Left ventricle myocardium inferior (tissue), 1 donor: ENCODE measurements at regions not wholly inside any gene's neighbourhood (a gene's known extent, or its start where the extent isn't known, plus 50 kb on each side); places are given as distances from the start of the nearest gene placed in this dataset.

Experiments used
- DNase-seq: peaks from one replicate; pipeline ENCODE4 v3.0.0-alpha.2; 2020
- H3K27ac ChIP-seq: fragments of 200-600 bp; replicated peaks from 2 replicates; pipeline ENCODE4 v1.8.0; 2021
- H3K27me3 ChIP-seq: fragments of 200-600 bp; 2 replicates; pipeline ENCODE4 v1.8.0; 2021; ENCODE audit warnings: low read depth
- H3K36me3 ChIP-seq: fragments of 200-600 bp; 2 replicates; pipeline ENCODE4 v1.8.0; 2021
- H3K4me1 ChIP-seq: fragments of 200-600 bp; 2 replicates; pipeline ENCODE4 v1.8.0; 2021
- H3K4me3 ChIP-seq: fragments of 200-600 bp; 2 replicates; pipeline ENCODE4 v1.8.0; 2021; ENCODE audit warnings: mild to moderate bottlenecking, moderate library complexity
- H3K9me3 ChIP-seq: fragments of 200-600 bp; replicated peaks from 2 replicates; pipeline ENCODE4 v1.8.0; 2021
- CTCF ChIP-seq: fragments of 200-600 bp; IDR thresholded peaks from 2 replicates; pipeline ENCODE4 v1.8.0; 2021; ENCODE audit warnings: antibody characterized with exemption, mild to moderate bottlenecking, borderline replicate concordance
- intact Hi-C: fragments of 100-400 bp; cut with micrococcal nuclease; formaldehyde crosslinking; loops from one replicate; pipeline ENCODE4 v1.11.0; 2022
- donor health status: DM: no; HTN: yes; CAD: no; lungs with severe emphysema.

DNA sequence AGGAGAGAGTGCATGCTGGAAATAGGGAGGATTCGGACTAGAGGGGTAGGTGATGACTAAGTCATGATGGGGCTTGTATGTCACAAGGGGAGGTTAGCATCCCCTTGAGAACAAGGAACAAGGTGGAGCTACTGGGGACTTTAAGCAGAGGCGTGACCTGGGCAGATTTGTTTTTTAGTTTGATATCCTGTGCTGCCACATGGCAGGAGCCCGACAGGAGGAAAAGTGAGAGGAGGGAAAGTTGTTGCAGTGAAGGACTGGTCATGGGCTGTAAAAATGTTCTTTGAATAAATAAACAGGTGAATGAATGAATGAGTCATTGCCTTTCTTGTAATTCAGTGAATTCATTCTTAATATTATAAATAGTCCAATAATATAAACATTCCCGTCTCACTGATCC lies 365.1 kb upstream of the CDH5 start:
- Histone ChIP-seq H3K9me3 (no peaks in the 10 kb centered on the region), H3K4me1 (peaks cover 3% of the 10 kb centered on the region), H3K4me3 (no peak overlapping the region), H3K27ac (no peak overlapping the region), H3K27me3 (peaks cover 15% of the 10 kb centered on the region), H3K36me3 (no peaks in the 10 kb centered on the region)
- DNase-seq = no peak
- intact Hi-C loops = no loop called here
- TF ChIP-seq CTCF = no peak

DNA sequence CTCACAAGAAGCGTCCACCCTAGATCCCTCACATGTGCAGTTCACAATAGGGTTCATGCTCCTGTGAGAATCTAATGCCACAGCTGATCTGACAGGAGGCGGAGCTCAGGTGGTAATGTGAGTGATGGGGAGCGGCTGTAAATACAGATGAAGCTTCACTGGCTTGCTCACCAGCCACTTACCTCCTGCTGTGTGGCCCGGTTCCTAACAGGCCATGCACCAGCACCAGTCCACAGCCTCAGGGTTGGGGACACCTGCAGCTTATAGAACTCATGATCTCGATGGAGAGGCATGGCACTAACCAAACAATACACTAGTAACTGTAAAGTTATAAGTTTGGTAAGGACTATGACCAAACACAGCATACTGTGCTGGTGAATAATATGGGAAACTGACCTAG lies 368.0 kb upstream of the CDH5 start:
- DNase-seq = no peak
- Histone ChIP-seq H3K36me3 (no peaks in the 10 kb centered on the region), H3K27ac (no peak overlapping the region), H3K27me3 (peaks cover 22% of the 10 kb centered on the region), H3K4me3 (no peak overlapping the region), H3K4me1 (no peaks in the 10 kb centered on the region), H3K9me3 (no peaks in the 10 kb centered on the region)
- no peak for TF ChIP-seq CTCF
- intact Hi-C loops = no loop called here

- no peaks in the 10 kb centered on the region for H3K4me1 ChIP-seq
- no peak overlapping the region for H3K4me3 ChIP-seq
- no peaks in the 10 kb centered on the region for H3K36me3 ChIP-seq
- H3K27ac ChIP-seq = no peak overlapping the region
- peaks cover 25% of the 10 kb centered on the region for H3K27me3 ChIP-seq
- DNase-seq = no peak
- intact Hi-C loops = no loop called here
- TF ChIP-seq CTCF = no peak
- H3K9me3 ChIP-seq = no peaks in the 10 kb centered on the region
These were observed 372.2 kb upstream of the CDH5 start for GRCh38 chr16:65994291-65994690.

DNA sequence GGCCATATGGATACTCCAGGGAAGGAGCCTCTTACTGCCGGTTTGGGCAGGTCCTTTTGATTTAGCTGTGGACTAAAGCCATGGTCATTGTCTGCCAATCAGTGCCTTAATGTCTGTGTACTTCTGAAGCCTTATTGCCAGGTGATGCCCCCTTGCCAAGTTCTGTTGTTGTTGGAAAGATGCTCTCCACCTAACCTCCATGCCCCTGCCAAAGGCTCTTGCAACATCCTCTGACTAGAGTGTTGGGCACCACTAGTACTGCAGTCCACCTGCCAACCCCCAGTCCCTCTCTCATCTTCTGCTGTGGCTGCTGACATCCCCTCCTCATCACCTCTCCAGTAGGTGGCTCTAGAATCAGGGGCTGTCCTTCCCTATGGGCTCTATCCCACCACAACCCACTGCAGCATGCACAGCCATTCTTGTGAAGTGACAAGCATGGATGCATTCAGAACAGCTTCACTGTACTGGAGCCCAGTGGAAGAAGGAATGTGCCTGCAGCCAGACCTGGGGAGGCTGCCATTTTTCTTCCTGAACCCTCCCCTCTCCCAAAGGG lies 375.3 kb upstream of the CDH5 start:
- H3K27ac ChIP-seq = no peak overlapping the region
- no peak for TF ChIP-seq CTCF
- no peak overlapping the region for H3K4me3 ChIP-seq
- no peaks in the 10 kb centered on the region for H3K4me1 ChIP-seq
- peaks cover 45% of the 10 kb centered on the region for H3K27me3 ChIP-seq
- no peaks in the 10 kb centered on the region for H3K9me3 ChIP-seq
- DNase-seq = no peak
- no peaks in the 10 kb centered on the region for H3K36me3 ChIP-seq
- intact Hi-C loops = no loop called here

DNA sequence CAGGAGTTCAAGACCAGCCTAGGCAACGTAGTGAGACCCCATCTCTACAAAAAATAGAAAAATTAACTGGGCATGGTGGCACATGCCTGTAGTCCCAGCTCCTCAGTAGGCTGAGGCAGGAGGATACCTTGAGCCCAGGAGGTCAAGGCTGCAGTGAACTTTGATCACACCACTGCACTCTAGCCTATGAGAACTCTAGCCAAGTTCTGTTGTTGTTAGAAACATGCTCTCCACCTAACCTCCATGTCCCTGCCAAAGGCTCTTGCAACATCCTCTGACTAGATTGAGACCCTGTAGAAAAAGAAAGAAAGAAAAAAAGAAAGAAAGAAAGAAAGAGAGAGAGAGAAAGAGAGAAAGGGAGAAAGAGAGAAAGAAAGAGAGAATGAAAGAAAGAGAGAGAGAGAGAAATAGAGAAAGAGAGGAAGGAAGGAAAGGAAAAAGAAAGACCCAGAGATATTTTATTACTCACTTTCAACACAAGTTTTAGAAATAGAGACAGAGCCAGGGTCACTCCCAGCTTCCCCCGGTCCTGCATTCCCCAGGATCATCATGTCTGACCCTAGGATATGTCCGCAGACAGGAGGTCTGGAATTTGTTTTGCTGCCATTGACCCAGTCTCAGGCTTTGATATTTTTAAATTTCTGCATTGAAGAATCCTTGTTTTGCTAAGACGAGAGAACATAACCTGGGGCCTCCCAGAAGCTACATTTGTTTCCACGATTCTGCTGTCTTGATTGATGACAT lies 376.5 kb upstream of the CDH5 start:
- intact Hi-C loops = no loop called here

More for the DNA sequence above, 376.5 kb upstream of the CDH5 start:
- no peaks in the 10 kb centered on the region for H3K4me1 ChIP-seq
- H3K27me3 ChIP-seq = peaks cover 53% of the 10 kb centered on the region
- H3K9me3 ChIP-seq = no peaks in the 10 kb centered on the region
- no peak for TF ChIP-seq CTCF
- no peak overlapping the region for H3K27ac ChIP-seq
- H3K4me3 ChIP-seq = no peak overlapping the region
- H3K36me3 ChIP-seq = no peaks in the 10 kb centered on the region
- DNase-seq = no peak
